Suppressor macrophage treated with lipopolysaccharide for 1 hour (primary cell): ENCODE measurements at regions not wholly inside any gene's neighbourhood (a gene's known extent, or its start where the extent isn't known, plus 50 kb on each side); places are given as distances from the start of the nearest gene placed in this dataset.

Experiments
- DNase-seq, 3 donors: peaks; one replicate each; pipeline ENCODE4 v3.0.0-alpha.2; 2020 to 2022

DNA sequence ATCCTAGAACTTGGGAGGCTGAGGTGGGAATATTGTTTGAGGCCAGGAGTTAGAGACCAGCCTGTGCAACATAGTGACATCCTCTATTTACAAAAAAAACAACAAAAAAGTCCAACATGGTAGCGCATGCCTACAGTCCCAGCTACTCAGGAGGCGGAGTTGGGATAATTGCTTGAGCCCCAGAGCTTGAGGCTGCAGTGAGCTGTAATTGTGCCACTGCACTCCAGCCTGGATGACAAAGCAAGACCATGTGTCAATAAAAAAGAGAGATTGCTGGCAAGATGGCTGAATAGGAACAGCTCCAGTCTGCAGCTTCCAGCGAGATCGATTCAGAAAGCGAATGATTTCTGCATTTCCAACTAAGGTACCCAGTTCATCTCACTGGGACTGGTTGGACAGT, 54.8 kb upstream of the FBXL17 start:
- DNase-seq = no peak

DNA sequence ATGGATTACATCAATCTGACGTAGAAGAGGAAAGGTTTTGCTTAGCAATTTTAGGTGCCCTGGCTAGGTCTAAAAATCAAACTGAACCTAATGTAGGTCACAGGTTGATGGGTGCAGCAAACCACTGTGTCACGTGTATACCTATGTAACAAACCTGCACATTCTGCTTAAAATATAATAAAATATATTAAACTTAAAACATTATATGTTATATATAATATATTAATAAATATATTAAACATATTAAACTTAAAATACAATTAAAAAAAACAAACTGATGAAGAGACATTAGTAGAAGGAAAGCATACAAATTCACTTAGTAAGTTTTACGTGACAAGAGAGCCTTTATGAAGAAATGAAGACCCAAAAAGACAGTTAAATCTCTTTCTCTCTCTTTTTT, 51.7 kb upstream of the FBXL17 start:
- DNase-seq = no peak

DNA sequence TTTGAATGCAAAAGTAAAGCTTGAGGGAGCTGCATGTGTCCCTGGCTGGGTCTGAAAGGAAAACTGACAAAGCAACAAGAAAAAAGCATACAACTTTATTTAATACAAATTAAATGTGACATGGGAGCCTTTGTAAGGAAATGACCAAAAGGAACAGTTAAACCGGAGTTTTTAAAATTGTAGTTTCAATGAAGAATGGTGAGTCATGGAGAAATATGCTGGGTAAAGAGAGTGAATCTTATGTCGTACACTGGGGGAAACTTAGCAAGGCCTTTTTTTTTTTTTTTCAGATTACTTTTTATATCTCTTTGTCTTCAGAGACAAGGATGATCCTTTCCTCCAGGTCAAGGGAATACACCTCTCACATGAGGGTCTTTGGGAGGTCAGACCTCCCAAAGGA, 50.1 kb upstream of the FBXL17 start:
- DNase-seq = no peak
